HS-5 (cell line): ENCODE measurements at regions not wholly inside any gene's neighbourhood (a gene's known extent, or its start where the extent isn't known, plus 50 kb on each side); places are given as distances from the start of the nearest gene placed in this dataset.

ENCODE experiments used
- DNase-seq: peaks from one replicate; pipeline ENCODE4 v3.0.0-alpha.2; 2012; ENCODE audit warnings: low read depth

DNA sequence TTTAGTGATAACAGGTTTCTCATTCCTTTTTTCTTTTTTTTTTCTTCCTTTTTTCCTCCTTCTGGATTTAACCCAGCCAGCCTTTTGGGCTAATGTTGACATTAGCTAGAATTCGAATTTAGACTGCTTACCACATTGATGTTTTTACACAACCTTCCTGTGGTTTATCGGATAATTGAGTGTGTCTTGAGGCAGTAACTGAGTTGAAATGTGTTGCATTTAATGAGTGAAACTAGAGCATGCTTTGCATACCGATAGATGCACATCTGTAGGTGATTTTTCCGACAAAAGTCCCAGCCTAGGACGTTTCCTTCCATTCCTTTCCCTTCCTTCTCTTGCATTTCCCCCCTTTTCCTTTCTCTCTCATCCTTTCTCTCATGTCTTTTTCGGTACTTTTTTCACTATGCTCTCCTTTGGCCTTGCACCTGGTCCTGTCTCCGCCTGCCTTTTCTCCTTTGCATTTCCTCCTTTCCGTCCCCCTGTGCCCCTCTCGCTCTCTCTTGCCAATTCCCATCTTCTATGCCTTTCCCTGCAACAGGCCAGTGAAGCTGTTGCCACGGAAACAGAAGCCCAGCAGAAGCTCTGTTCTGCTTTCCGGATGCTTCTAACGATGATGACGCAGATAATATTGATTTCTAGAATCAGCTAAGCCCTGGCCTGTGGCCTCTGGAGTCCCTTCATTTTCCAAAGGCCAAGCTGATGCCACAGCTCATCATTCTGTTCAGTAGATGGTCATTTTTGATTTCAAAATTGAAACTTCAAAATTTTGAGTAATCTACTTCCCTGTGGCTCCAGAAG lies 76.1 kb downstream of the SLC25A47 start:
- DNase-seq = no peak

DNA sequence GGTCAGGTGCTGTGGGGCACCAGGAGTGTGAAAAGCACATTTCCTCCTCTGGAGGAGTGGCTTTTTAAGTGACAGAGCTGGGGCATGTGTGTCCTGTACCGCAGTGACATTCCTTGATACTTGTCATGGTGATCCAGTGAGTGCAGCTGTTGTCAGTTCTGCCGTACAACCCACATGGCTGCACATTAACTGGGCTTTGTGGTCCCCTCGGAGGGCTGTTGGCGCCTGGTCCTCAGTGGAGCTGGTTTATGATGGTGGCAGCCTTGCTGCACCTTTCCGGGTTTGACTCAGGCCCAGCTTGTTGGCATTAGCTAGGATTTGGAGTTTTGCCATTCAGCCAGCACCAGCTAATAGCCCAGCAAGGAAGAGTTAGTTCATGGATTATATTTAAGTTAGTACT lies 77.0 kb downstream of the SLC25A47 start:
- no peak for DNase-seq

DNA sequence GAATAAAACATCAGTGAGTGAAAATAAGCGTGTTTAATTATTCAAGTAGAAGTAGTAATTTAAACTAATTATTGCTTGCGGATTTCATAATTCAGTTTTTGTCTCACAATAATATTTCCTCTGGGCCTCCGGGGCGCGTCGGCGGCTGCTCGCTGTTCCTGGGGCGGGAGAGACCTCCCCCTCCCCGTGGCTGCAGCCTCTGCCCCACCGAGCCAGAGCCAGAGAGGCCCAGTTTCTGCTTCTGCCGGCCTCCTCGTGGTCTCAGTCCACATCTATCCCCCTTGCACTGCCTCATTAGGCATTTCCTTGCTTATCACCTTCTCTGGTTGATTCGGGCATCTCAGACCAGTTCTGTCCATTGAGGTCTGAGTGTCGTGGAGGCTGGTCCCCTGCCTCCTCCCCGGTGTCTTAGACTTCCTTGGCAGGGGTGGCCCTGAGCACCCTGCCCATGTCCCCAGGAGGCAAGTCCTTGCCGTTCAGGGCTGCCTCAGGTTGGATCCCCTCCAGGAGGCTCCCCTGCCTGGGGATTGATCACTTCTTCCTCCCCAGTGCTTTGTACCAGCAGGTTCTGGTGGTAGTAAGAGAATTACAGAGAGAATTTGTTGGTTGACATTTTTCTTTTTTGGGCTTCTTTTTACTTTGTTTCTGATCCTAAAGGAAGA lies 78.0 kb downstream of the SLC25A47 start:
- no peak for DNase-seq

DNA sequence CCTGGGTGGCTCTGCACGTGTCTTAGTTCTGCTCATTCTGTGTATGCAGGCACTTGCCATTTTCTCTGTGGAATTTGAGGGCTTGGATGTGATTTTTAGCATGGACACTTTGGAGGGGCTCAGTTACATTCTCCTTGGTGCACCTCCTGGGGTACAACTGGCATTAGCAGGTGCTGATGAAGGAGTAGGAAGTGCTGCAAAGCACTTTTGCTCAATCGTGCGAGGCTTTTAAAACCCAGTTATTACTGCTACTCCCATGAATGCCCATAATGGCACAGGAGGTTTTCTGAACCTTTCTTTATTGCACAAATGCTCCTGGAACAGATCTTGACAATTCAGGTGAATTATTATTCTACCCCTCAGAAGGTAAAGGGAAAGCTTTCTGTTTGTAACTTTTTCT lies 78.7 kb downstream of the SLC25A47 start:
- DNase-seq = no peak

DNA sequence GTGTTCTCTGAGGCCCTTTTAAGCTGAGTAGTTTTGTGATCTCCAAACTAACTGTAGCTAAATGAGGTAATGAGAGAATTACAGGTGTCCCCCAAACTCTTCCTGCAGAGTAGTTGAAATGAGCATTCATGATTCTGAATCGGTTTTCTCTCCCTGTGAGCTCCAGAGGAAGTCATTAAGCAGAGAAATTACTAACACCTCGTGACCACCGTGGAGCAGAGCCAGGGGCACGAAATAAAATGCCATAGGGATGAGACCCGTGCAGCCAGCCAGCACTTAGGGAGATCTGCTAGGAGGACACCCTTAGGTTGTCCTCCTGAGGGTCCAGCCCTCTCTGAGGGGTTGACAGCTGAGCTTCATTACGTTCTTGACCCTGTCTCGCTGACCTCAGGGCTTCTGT lies 79.5 kb downstream of the SLC25A47 start:
- no peak for DNase-seq

DNA sequence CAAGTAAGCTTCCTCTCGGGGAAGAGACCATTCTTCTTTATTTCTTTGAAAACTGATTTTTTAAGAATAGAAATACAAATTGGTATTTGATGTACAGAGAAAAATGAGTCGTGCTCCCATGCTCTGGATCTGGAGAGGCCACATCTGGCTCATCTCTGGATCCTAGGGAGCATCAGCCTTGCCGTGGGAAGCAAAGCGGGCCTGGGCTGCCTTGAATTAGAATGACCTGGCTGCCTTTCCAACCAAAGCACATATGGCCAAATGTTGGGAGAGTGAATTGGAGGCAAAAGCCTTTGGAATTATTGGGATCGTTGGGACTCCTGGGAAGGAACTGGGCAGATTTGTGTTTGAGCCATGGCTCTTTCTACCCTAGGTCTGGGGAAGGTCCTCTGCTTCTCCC lies 80.0 kb downstream of the SLC25A47 start:
- DNase-seq = no peak

DNA sequence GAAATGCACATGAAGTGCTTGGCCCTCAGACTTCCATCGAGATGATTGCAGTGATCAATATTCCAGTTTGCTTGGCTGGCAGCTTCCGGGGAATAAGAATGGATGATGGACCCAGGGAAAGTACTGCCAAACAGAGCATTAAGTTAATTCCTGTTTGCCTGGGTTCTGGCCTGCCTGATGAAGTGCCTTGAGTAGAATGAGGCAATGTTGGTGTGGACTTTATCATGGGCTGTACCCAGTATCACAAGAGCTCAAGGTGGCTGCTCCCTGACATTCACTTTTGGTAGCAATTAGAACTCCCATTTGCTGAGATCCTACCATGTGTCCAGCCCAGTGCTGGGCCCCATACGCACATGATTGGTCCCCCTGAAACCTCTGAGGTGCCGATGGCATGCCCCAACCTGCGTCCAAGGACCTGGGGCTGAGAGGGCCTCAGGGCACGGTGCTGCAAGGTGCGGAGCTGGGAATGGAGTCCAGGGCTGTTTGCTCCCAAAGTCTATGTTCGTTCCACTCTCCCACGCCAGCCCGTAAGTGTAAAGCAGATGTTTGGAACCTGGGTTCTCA lies 80.7 kb downstream of the SLC25A47 start:
- no peak for DNase-seq

DNA sequence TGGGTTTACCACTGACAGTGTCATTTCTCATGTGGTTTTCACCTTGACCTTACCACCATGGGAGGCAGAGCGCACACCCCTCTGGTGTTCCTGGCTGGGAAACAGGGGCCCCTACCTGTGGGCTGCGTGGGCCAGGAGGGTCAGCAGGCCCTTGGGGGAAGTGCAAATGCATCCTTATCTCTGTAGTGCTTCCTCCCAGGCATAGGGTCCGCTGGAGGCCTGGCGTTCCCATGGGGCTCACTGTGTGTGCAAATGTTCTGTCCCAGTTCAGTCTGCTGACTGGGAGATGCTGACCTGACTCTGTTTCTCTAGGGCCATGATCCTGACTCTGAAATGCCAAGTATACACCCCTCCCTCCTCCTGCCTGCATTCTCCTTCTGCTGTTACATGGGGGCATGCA lies 81.3 kb downstream of the SLC25A47 start:
- no peak for DNase-seq

DNA sequence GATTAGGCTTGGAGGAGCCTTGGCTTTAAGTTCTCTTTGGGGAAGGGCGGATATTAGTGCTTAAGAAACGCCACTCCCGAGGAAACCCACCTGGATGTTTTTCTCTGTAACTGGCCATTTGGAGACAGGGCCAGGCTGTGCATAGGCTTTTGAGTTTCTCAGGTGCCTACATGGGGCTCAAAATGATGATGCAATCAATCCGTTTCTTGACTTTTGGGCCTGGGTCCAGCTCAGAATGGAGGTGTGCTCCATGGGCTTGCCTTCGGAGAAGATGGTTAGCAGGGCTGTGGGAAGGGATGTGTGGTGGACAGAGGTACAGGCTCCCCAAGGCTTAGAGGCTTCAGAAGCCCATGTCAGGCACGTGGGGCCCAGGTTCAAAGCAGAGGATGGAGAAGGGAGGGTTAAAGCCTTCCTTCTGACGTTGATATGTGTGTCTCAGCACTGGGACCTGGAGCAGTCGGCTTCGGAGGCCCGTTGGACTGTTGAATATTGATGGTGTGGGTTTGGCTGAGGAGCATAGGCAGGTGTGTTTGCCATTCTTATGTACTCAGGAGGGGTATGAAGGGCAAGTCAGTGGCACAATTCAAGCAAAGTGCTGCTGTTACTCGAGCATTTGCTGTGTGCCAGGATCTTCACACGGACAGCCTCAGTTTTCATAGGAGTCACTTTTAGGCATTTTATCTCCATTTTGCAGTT lies 82.8 kb downstream of the SLC25A47 start:
- no peak for DNase-seq

DNA sequence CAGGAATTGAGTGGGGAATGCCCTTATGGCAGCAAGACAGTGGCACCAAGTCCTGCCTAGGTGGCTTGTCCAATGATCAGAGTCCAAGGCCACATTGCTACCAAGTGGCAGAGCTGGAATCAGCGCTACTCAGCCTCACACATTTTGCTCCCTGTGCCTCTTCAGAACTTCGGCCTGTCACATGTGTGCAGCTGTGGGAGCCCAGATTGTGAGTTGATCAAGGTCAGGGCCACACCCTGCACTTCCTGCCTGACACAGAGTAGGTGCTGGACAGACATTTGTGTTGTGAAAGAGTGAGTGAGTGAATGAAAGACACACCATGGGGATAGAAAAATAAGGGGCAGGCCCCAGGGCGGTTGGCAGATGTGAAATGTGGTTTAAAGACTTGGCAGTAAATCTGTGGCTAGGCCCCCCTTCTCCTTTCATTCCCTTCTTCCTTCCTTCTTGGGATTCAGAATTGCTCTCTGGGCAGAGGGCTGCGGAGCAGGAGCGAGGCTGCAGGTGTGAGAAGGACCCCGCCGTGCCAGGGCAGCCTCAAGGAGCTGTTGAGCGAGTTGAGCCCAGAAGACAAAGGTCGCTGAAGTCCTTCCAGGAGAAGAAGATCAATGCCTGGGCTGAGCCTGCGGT lies 83.5 kb downstream of the SLC25A47 start:
- peak; percentile 20 for DNase-seq

DNA sequence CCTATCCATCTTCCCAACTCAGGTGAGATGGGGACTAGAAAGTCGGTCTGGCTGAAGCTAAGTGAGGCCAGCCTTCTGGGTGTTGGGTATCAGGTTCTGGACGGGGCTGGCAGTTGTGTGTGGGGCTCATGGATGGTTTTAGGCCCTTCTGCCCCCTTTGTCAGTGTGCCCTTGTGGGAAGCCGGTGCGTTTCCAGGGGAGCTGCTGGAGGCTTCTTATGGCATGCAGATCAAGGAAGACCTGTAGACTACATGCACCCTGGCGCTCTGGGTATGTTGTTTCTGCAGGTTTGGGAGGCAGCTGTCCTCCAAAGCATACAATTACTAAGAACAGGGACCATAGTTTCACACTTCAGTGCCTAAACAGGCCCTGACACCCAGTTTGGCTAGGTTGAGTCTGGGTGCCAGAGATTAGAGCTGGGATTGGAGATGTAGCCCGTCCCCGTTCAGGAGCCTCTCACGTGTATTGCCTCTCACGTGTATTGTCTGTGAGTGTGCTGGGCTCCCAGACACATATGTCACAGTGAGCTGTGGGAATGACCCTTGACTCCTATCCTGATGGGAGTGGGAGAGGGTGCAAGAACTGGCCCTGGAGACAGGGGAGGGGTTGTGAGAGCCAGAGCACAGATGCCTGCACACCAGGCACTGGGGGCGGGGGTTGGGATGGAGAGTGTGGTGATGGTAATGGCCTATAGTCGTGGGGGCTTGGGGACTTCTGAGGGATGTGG lies 84.4 kb downstream of the SLC25A47 start:
- DNase-seq = no peak

DNA sequence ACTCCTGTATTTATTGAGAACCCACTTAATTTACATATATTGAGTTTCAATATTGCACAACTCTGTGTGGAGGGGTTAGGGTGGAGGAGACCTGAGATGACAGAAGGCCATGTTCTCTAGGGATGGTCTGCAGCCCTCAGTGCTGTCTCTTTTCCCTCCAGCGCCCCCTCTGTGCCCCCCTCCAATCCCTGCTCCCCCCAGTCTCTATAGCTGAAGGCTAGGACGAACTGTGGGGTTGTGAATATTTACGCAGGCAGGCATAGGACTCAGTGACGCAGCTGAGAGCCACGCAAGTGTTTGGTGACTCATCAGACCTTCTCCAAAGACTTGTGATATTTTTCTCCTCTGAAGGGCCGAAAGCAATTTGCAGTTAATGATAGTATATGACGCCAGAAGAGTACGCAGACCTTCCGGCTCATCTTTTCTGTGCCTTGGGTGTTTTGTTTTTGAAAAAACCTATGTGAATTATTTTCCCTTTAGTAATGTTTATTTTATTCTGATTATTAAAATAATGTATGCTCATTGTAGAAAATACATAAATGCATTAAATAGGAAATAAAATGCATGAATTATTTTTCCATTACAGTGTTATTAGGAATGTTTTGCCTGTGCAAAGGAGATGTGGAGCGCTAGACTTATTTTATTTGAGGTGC lies 85.3 kb downstream of the SLC25A47 start:
- peak; percentile 60 for DNase-seq

DNA sequence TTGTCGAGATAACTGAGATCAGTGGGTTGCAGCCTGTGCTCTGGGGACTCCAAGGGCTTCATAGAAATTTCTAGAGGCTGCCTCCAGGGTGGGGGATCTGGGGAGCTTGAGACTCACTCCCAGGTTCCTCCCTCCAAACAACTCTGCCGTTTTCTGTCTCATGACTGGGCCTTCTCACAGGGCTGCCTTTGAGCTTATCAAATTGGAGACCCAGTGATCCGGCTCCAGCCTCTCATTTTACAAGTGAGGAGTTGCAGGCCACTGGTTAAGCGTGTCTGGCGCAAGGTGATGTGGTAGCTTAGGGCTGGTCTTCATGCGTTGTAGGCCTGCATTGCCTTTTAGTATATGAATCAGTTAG lies 85.8 kb downstream of the SLC25A47 start:
- no peak for DNase-seq

DNA sequence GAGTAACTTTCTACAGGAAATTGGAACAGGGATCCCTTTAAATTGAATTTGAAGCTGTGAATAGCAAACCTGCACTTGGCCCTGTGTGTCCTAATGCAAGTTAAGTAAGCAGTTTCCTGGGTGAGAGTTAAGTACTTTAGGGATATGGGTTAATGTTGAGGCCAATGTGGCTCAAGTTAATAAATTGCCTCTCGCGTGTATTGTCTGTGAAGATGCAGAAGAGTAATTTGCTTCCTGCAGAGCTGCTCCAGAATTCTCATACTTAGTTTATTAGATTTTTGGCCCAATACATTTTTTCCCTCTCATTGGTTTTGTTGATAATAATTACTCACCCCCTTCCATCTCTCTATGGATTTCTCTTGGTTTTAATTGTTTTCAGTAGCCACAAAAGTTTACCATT lies 86.5 kb downstream of the SLC25A47 start:
- DNase-seq = no peak

DNA sequence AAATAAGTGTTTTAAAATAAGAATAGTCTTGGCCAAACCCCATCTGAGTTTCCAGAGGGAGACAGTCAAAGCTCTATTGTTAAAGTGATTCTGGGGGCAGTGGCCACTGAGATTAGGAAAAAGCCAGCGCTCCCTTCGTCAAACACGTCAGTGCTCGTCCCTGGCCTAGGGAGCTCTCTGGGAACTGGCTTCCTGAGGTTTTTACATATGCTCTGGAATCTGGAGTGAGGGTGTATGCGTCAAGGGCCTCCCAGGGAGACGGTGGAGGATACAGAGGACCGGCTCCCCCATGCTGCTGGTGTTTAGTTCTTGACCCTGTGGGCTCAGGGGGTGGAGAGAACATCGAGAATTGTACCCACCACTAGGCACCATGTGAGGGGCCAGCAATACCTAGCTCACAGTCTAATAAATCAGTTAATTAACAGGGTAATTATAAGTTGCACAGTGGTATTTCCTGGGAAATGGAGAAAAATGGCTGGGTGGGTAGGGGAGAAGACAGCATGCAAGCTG lies 87.0 kb downstream of the SLC25A47 start:
- DNase-seq = no peak

DNA sequence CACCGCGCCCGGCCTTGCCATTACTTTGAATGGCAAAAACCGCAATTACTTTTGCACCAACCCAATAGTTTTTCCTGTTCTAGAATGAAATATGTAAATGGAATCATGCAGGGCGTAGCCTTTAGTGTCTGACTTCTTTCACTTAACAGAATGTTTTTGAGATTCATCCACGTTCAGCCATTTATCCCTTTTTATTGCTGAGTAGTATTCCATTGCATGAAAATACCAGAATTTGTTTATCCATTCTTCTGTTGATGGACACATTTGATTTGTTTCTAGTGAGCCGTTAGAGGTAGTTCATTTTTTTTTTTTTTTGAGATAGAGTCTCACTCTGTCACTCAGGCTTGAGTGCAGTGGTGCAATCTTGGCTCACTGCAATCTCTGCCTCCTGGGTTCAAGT lies 90.6 kb downstream of the SLC25A47 start:
- no peak for DNase-seq

DNA sequence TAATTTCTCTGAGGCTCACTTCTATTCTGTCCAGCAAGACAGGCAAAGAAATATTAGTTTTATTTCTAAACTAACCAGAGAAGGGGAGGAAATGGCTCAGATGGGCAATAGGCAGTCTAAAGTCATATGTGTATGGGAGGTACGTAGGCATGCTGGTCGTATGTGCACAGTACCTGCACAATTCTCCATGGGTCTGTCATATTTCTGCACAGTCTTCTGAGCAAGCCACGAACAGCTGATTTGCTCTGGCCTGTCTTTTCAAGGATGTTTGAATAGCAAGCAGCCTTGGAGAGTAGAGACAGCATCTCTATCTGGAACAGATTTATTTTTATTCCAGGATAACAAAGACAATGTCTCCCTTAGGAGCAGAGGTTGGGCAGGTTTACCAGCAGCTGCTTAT lies 92.1 kb downstream of the SLC25A47 start:
- no peak for DNase-seq

DNA sequence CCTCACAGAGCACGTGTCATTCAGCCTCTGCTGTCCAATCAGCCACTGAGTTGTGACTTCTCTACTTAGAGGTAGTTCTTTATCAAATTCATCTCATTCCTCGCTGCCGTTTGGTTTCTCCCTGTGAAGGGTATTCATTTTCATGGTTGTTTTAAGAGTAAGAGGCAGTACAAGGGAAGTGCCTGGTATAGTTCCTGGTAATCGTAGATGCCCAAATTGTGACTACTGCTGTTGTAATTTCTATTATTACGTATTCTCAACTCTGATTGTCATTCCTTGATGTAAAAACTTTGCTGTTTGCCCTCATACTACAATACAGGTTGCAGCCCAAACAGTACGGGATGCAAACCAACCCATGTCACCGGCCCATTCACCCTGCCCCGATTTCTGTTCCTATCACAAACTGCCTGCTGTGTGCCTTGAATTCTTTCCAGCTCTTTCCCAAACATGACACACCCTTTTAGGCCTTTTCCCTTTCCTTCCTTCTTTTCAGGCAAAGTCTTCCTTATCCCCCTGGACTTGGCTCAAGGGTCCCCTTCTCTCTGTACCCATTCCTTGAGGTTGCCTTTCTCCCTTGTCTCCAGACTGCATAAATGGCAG lies 93.0 kb downstream of the SLC25A47 start:
- no peak for DNase-seq

DNA sequence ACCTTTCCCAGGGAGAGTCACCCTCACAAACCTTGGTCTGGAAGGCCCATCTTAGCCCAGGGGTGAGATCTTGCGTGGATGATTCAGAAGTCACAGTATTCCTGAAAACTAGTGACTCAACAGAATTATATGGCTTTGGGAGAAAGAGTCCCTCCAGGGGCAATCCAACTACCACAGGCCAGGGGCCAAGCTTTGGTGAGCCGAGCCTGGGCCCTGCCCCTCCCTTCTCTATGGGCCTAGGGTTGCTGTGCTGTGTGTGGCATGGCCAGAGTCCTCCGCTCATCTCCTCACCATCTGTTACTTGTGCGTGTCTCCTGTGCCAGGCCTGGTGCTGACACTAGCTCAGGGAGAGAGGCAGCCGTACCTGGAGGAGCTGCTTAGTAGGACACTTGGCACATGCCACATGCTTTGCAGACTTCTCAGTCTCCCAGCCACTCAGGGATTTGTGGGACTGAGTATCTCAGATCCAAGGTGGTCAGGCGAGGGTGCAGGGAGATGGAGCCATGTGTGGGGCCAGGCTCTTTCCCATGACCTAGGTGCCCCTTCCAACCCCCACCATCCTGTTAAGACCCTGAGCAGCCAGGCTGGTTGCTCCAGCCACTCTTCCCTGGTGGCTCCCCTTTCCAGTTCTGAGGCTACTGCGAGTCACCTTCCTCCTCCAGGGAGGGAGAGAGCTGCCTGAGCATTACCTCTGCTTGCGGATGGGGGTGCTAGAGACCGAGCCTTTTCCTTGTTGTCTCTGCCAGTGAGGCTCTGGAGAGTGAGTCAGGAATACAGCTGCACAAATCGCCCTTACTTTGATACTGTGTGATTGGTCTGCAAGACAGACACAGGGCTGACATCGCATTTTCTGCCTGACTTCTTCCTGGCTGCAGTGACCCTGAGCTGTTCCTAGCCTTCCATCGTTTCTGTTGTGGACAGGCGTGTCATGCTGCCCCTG lies 94.1 kb downstream of the SLC25A47 start:
- peak; percentile 86 for DNase-seq

DNA sequence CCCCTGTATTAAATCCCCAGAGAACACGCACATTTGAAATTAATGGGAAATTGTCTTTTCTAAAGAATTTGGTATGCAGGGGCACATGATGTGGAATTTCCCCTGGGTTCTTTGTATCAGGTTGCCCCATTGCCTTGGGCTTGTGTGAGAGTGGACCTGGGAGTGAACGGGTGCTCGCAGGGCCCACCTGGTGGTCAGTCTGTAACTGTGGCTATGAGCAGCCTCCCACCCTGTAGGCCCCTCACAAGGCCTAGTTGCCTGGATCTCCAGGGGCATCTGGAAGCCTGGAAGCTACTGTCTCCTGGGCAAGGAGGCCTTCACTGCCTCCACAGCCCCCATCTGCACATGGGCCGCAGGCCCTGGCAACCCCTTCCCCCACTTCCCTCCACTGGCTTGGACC lies 96.7 kb downstream of the SLC25A47 start:
- DNase-seq = no peak
